Ovary (tissue), 3 donors: ENCODE measurements at regions not wholly inside any gene's neighbourhood (a gene's known extent, or its start where the extent isn't known, plus 50 kb on each side); places are given as distances from the start of the nearest gene placed in this dataset.

Experiments used
- POLR2A ChIP-seq: fragments of 450-650 bp; IDR thresholded peaks from one replicate; pipeline ENCODE4 v1.6.1; 2017; ENCODE audit warnings: antibody characterized with exemption, mild to moderate bottlenecking, moderate library complexity
- TF ChIP-seq, protein P1 (sequence below), 3 donors: fragments of 450-650 bp in 2 of 3; fragments of 200-600 bp in 1 of 3; IDR thresholded peaks; one replicate each; pipeline versions ENCODE4 v1.5.1 to v1.8.0; 2016 to 2022; ENCODE audit warnings: antibody characterized with exemption in 3 of 3, mild to moderate bottlenecking in 1 of 3
- donor health status: DM: no; HTN: no; CAD: no.

GRCh38 chr1:94324178-94324544 is 86.8 kb upstream of the ARHGAP29 start:
- TF ChIP-seq POLR2A: no peak
- TF ChIP-seq, protein P1, sequence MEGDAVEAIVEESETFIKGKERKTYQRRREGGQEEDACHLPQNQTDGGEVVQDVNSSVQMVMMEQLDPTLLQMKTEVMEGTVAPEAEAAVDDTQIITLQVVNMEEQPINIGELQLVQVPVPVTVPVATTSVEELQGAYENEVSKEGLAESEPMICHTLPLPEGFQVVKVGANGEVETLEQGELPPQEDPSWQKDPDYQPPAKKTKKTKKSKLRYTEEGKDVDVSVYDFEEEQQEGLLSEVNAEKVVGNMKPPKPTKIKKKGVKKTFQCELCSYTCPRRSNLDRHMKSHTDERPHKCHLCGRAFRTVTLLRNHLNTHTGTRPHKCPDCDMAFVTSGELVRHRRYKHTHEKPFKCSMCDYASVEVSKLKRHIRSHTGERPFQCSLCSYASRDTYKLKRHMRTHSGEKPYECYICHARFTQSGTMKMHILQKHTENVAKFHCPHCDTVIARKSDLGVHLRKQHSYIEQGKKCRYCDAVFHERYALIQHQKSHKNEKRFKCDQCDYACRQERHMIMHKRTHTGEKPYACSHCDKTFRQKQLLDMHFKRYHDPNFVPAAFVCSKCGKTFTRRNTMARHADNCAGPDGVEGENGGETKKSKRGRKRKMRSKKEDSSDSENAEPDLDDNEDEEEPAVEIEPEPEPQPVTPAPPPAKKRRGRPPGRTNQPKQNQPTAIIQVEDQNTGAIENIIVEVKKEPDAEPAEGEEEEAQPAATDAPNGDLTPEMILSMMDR (IDR thresholded peaks at IDR 0.05): no peak
